GM21786 (cell line): ENCODE measurements at regions not wholly inside any gene's neighbourhood (a gene's known extent, or its start where the extent isn't known, plus 50 kb on each side); places are given as distances from the start of the nearest gene placed in this dataset.
"Not testable (repeated sequence)": the region's sequence is repeated elsewhere in the genome, so short reads cannot be mapped to it uniquely, and the experiment has no call there.

Source experiments
- ATAC-seq: cut with Tn5 transposase; IDR thresholded peaks from one replicate; pipeline ENCODE4 v1.9.1; 2021; ENCODE audit not compliant: unreplicated experiment

DNA sequence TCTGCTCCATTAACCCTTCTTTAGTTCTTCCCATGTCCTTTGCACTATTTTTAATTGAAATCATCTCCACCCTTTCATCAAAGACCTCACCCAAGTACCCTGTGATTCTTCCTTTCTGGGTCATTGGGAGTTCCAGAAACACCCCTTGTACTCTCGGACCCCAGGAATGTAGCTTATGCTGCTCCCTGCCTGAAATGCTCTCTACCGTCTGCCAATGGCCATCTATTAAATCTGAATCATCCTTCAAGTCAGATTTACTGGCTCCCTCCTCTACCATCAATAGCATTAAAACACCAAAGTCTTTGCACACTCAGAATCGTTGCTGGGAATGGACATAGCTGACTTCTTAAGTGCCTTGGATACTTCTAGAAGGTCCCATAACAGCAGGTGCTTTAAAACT is 73.2 kb upstream of the GADD45A start:
- no peak for ATAC-seq

- ATAC-seq: no peak
Observed at GRCh38 chr1:67612788-67613241, 72.2 kb upstream of the GADD45A start.

GRCh38 chr1:67613479-67613878 is 71.5 kb upstream of the GADD45A start:
- ATAC-seq: not testable (repeated sequence)

GRCh38 chr1:67614511-67614934 is 70.5 kb upstream of the GADD45A start:
- ATAC-seq: no peak

GRCh38 chr1:67615886-67616285 is 69.1 kb upstream of the GADD45A start:
- no peak for ATAC-seq

DNA sequence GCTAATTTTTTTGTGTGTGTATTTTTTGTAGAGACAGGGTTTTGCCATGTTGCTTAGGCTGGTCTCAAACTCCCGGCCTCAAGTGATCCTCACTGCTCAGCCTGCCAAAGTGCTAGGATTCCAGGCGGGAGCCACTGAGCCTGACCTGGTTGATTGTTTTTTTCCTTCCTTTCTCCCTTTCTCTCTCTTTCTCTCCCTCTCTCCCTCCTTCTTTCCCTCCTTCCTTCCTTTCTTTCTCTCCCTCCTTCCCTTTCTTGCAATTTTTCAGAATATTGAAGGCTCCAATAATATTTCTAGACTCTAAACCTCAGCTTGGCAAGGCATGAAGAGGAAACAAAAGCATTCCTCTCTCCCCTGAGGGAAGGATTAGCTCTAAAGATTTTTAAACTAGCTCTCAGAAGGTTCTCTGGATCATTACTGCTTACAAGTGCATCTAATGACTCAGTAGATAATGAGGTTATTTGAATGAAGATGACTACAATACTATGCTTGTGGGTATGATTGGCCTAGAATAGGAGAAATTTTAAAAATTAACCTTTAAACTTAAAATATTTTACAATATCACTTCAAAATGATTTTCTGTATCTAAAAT is 68.5 kb upstream of the GADD45A start:
- ATAC-seq: no peak

GRCh38 chr1:67618285-67619018 is 66.5 kb upstream of the GADD45A start:
- ATAC-seq: no peak

- no peak for ATAC-seq
Observed at GRCh38 chr1:67619080-67619479, 65.9 kb upstream of the GADD45A start.

GRCh38 chr1:67623906-67624305 is 61.1 kb upstream of the GADD45A start:
- ATAC-seq: no peak

DNA sequence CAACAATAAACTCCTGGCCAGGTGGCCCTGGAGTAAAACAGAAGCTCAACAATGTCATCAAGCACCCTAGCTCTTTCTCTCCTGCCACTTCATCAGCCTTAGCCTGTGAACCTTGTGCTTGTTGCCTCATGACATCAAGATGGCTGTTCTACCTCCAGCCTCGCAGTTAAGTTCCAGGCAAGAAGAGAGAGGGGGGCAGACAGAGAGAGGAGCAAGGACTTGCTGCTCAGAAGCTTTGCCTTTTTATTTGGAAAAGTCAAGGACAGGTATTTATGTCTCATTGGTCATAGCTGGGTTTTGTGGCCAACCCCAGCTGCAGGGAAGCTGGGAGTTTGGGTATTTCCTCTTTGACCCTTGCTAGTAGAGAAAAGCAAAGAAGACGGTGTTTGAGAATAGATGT is 60.3 kb upstream of the GADD45A start:
- no peak for ATAC-seq

GRCh38 chr1:67626090-67626860 is 58.7 kb upstream of the GADD45A start:
- ATAC-seq: no peak

DNA sequence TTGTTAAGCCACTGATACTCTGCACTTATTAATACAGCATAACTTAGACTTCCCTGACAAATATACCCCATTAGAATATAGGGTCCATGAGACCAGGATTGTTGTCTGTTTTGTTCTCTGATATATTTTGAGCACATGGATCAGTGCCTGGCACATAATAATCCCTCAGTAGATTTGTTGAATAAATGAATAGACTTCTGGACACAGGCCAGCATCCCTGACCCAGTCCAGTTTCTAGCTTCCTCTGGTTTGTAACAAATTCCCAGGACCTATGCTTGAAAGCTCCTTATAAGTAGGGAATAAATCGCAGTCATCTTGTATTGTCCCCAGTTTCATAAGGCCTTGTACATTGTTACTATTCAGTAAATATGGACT is 58.2 kb upstream of the GADD45A start:
- ATAC-seq: no peak

DNA sequence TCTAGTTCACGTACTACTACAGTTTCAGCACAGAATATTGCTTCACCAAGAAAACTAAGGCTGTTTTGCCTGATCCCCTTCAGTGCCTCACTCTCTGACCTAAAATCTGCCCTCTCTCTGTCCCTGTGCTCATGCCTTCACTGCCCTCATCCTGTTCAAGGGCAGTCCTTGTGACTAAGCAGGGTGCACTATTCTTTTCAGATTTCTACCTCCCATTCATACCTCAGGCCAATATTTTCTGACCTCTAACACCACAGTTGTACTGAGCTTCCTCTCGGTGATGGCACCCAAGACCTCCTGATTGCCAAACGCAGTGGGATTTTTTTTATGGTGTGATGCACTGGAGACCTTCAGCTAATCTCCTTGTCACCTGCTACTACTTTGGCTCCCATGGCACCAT is 57.7 kb upstream of the GADD45A start:
- no peak for ATAC-seq

GRCh38 chr1:67627906-67628305 is 57.1 kb upstream of the GADD45A start:
- ATAC-seq: no peak

GRCh38 chr1:67629370-67630075 is 55.5 kb upstream of the GADD45A start:
- ATAC-seq: no peak

GRCh38 chr1:67630438-67631045 is 54.5 kb upstream of the GADD45A start:
- ATAC-seq: no peak

GRCh38 chr1:67632356-67632755 is 52.6 kb upstream of the GADD45A start:
- ATAC-seq: no peak

- ATAC-seq: no peak
Observed at GRCh38 chr1:67632811-67633655, 52.0 kb upstream of the GADD45A start.

GRCh38 chr1:67634396-67634935 is 50.5 kb upstream of the GADD45A start:
- no peak for ATAC-seq
